HL-60 (cell line): ENCODE measurements at regions not wholly inside any gene's neighbourhood (a gene's known extent, or its start where the extent isn't known, plus 50 kb on each side); places are given as distances from the start of the nearest gene placed in this dataset.

Experiments
- CTCF ChIP-seq: IDR thresholded peaks from one replicate; pipeline ENCODE4 v1.5.1; 2011; ENCODE audit warnings: low read length, control low read depth, inconsistent platforms; ENCODE audit not compliant: insufficient read depth
- GABPA ChIP-seq: IDR thresholded peaks from 2 replicates; pipeline ENCODE4 v1.6.1; 2012; ENCODE audit warnings: low read depth
- POLR2AphosphoS5 ChIP-seq: IDR thresholded peaks from 2 replicates; pipeline ENCODE4 v1.6.1; 2012; ENCODE audit warnings: low read depth
- REST ChIP-seq: IDR thresholded peaks from 2 replicates; pipeline ENCODE4 v1.6.1; 2012; ENCODE audit warnings: low read depth; ENCODE audit not compliant: insufficient replicate concordance

- TF ChIP-seq CTCF (no peak), REST (no peak), GABPA (no peak), POLR2AphosphoS5 (no peak)
These were observed 175.6 kb upstream of the ESRRG start for GRCh38 chr1:216898801-216899200.
